SH-SY5Y (cell line): ENCODE measurements at regions not wholly inside any gene's neighbourhood (a gene's known extent, or its start where the extent isn't known, plus 50 kb on each side); places are given as distances from the start of the nearest gene placed in this dataset.

Experiments used
- GATA2 ChIP-seq: IDR thresholded peaks from 2 replicates; pipeline ENCODE4 v1.6.1; 2011; ENCODE audit warnings: mild to moderate bottlenecking, low read depth, low read length
- GATA3 ChIP-seq: IDR thresholded peaks from 2 replicates; pipeline ENCODE4 v1.6.1; 2011; ENCODE audit warnings: low read depth, mild to moderate bottlenecking, low read length, moderate library complexity

- TF ChIP-seq GATA2 (no peak), GATA3 (no peak)
Measured at GRCh38 chr9:81080185-81080584, 609.2 kb downstream of the TLE1 start.

DNA sequence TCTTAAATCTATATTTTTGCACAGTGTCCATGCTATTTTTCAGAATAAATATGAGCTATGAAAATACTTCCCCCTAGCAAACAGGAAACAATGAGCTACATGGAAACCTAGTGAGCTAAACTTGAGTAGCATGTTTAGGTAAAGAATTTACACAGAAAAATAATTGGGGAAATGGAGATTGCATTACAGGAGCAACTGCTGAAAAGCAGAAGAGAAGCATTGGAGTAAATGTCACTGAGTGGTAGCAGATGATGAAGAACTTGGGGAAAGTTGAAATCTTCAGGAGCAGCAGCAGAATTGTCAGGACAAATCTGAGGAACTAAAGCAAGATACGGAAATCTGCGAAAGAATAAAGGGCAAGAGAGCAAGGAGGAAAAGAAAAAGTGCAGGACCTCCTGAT, 610.3 kb downstream of the TLE1 start:
- TF ChIP-seq GATA3: no peak
- TF ChIP-seq GATA2: no peak

DNA sequence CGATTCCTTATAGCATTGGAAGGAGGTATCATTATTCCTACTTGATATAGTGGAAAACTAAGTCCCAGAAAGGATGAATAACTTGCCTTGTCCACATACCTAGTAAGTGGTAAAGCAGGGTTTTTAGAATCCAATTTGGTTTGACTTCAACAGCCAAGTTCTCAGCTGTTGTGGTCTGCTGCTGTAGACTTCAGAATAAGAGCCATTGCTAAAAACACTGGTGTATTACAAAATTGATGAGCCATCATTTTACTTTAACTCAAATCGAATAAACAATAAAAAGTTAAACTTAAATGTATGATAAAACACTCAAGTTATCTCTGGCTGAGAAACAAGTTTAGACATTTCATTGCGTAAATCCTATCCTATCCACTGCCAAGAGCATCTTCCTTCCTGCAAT, 610.8 kb downstream of the TLE1 start:
- TF ChIP-seq GATA3 (no peak), GATA2 (no peak)

- TF ChIP-seq GATA2: no peak
- no peak for TF ChIP-seq GATA3
Measured at GRCh38 chr9:81077572-81077971, 611.8 kb downstream of the TLE1 start.

DNA sequence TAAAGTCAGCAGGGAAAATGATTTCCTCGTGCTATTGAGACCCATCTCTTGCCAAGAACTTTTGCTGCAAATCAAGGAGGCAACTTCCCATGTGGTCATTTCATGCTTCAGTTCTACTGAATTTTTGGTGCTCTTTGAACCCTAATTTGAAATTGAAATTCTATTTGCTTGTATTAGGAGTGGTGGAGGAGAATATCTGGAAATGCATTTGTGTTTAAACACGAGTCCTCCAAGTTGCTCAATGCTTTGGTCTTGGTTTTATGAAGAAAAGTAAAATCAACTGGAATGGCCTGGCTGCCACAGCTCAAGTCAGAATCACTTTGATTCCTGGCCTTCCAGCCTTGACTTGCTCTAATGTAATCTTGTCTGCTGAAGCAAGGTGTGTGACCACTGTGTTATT, 613.2 kb downstream of the TLE1 start:
- TF ChIP-seq GATA2 (no peak), GATA3 (no peak)

- no peak for TF ChIP-seq GATA3
- no peak for TF ChIP-seq GATA2
Measured at GRCh38 chr9:81074221-81074620, 615.1 kb downstream of the TLE1 start.

GRCh38 chr9:81073821-81074220, 615.5 kb downstream of the TLE1 start:
- TF ChIP-seq GATA2: no peak
- no peak for TF ChIP-seq GATA3

GRCh38 chr9:81072758-81073157, 616.6 kb downstream of the TLE1 start:
- TF ChIP-seq GATA3: no peak
- TF ChIP-seq GATA2: no peak

GRCh38 chr9:81071108-81071507, 618.2 kb downstream of the TLE1 start:
- TF ChIP-seq GATA2 (no peak), GATA3 (no peak)

- TF ChIP-seq GATA2 (no peak), GATA3 (no peak)
Measured at GRCh38 chr9:81070689-81071088, 618.7 kb downstream of the TLE1 start.

- TF ChIP-seq GATA3 (no peak), GATA2 (no peak)
Measured at GRCh38 chr9:81069923-81070322, 619.4 kb downstream of the TLE1 start.

- no peak for TF ChIP-seq GATA2
- no peak for TF ChIP-seq GATA3
Measured at GRCh38 chr9:81069038-81069795, 620.1 kb downstream of the TLE1 start.

GRCh38 chr9:81058782-81059181, 630.6 kb downstream of the TLE1 start:
- TF ChIP-seq GATA2 (no peak), GATA3 (no peak)

DNA sequence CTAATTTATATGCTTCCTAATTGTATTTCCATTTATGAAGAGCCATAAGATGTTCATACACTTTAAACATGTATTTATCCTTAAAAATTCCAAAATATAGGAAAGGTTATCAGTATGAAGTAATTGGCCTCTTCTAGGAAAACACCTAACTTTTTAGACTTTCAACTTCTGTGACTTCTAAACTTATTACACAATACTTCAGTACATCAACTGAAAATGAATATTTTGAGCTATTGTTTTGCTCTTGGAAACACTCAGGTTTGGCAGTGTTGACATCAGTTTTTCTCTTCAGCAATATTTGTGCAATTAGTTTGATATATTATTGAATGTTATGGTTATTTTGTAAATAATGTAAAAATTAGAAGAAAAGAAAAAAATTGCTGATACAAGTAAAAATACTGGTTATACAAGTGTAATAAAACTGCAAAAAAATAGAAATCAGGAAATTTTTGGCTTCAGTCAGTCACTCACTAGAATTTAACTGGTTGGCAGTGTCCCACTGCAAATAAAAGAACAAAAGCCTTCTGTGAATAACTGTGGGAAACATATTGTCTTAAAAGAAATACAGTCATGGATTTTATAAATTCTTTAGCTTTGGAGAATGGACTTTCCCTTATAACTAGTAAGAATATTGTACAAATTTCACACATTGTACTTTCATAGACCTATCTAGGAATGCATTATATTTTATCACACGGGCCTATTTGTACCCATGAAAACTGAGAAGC, 635.9 kb downstream of the TLE1 start:
- TF ChIP-seq GATA2 (no peak), GATA3 (no peak)

GRCh38 chr9:81052846-81053245, 636.5 kb downstream of the TLE1 start:
- no peak for TF ChIP-seq GATA3
- no peak for TF ChIP-seq GATA2

DNA sequence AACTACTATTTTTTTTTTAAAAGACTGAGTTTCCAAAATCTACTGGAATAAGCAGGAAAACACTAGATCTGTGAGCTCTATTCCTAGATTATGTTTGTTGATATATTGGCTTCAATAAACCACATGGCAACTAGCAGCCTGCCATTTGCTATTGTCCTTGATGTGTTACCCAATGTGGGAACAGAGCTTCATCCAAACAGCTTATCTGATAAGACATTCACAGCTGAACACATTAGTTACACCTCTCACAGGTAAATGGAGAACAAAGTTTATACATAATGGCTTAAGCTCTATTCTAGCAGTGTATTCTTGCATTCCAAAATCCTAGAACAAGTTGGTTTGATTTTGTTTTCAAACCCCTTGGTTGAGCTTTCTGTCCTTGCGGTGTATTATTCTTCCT, 642.1 kb downstream of the TLE1 start:
- no peak for TF ChIP-seq GATA2
- TF ChIP-seq GATA3: no peak
